Parathyroid adenoma (tissue), 2 donors: ENCODE measurements at regions not wholly inside any gene's neighbourhood (a gene's known extent, or its start where the extent isn't known, plus 50 kb on each side); places are given as distances from the start of the nearest gene placed in this dataset.

ENCODE experiments used
- H2AFZ ChIP-seq: fragments of 300-600 bp; sonication (generic); one replicate; pipeline ENCODE4 v1.7.0; 2017; ENCODE audit warnings: antibody characterized with exemption, mild to moderate bottlenecking
- H3K27ac ChIP-seq: fragments of 300-600 bp; sonication (generic); one replicate; pipeline ENCODE4 v1.7.0; 2017
- H3K27me3 ChIP-seq: fragments of 300-600 bp; sonication (generic); one replicate; pipeline ENCODE4 v1.7.0; 2017; ENCODE audit warnings: low read length; ENCODE audit not compliant: control insufficient read depth, insufficient read depth
- H3K36me3 ChIP-seq: fragments of 300-600 bp; sonication (generic); one replicate; pipeline ENCODE4 v1.7.0; 2017; ENCODE audit warnings: low read length; ENCODE audit not compliant: control insufficient read depth, insufficient read depth
- H3K4me1 ChIP-seq: fragments of 300-600 bp; sonication (generic); one replicate; pipeline ENCODE4 v1.7.0; 2017; ENCODE audit warnings: control low read depth
- H3K4me2 ChIP-seq: fragments of 300-600 bp; sonication (generic); one replicate; pipeline ENCODE4 v1.7.0; 2017; ENCODE audit warnings: low read length
- H3K4me3 ChIP-seq: fragments of 300-600 bp; sonication (generic); one replicate; pipeline ENCODE4 v1.7.0; 2017; ENCODE audit warnings: low read depth, low read length
- H3K79me2 ChIP-seq: fragments of 300-600 bp; sonication (generic); one replicate; pipeline ENCODE4 v1.7.0; 2017; ENCODE audit warnings: control low read depth
- H3K9ac ChIP-seq: fragments of 300-600 bp; sonication (generic); one replicate; pipeline ENCODE4 v1.7.0; 2017; ENCODE audit warnings: mild to moderate bottlenecking
- H3K9me3 ChIP-seq: fragments of 300-600 bp; sonication (generic); one replicate; pipeline ENCODE4 v1.7.0; 2017; ENCODE audit warnings: low read length; ENCODE audit not compliant: control insufficient read depth
- CTCF ChIP-seq: fragments of 300-600 bp; sonication (generic); IDR thresholded peaks from one replicate; pipeline ENCODE4 v1.7.0; 2017; ENCODE audit warnings: antibody characterized with exemption, mild to moderate bottlenecking
- donor health status: primary hyperparathyroidism.

- Histone ChIP-seq H3K36me3 (no peaks in the 10 kb centered on the region), H3K4me1 (no peaks in the 10 kb centered on the region), H3K4me2 (no peak overlapping the region), H3K9me3 (peaks cover 3% of the 10 kb centered on the region), H3K79me2 (no peaks in the 10 kb centered on the region), H2AFZ (no peak overlapping the region), H3K9ac (no peak overlapping the region), H3K27me3 (no peaks in the 10 kb centered on the region), H3K4me3 (no peak overlapping the region), H3K27ac (no peak overlapping the region)
- no peak for TF ChIP-seq CTCF
These were observed 66.9 kb upstream of the SLC25A13 start for GRCh38 chr7:96388620-96389383.

- Histone ChIP-seq H3K36me3 (no peaks in the 10 kb centered on the region), H3K9ac (no peak overlapping the region), H3K4me1 (no peaks in the 10 kb centered on the region), H3K4me2 (no peak overlapping the region), H3K79me2 (no peaks in the 10 kb centered on the region), H3K27me3 (no peaks in the 10 kb centered on the region), H2AFZ (no peak overlapping the region), H3K27ac (no peak overlapping the region), H3K9me3 (peaks cover 3% of the 10 kb centered on the region), H3K4me3 (no peak overlapping the region)
- TF ChIP-seq CTCF, result no peak
These were observed 66.3 kb upstream of the SLC25A13 start for GRCh38 chr7:96388166-96388565.

- H3K27me3 ChIP-seq, result no peaks in the 10 kb centered on the region
- no peaks in the 10 kb centered on the region for H3K36me3 ChIP-seq
- no peak for TF ChIP-seq CTCF
- no peaks in the 10 kb centered on the region for H3K9me3 ChIP-seq
- no peak overlapping the region for H2AFZ ChIP-seq
- no peak overlapping the region for H3K27ac ChIP-seq
- H3K9ac ChIP-seq, result no peak overlapping the region
- H3K4me1 ChIP-seq, result no peaks in the 10 kb centered on the region
- no peak overlapping the region for H3K4me2 ChIP-seq
- H3K4me3 ChIP-seq, result no peak overlapping the region
- H3K79me2 ChIP-seq, result no peaks in the 10 kb centered on the region
These were observed 58.2 kb upstream of the SLC25A13 start for GRCh38 chr7:96380111-96380512.

- Histone ChIP-seq H3K27ac (no peak overlapping the region), H3K9me3 (no peaks in the 10 kb centered on the region), H3K79me2 (no peaks in the 10 kb centered on the region), H3K36me3 (no peaks in the 10 kb centered on the region), H2AFZ (no peak overlapping the region), H3K4me3 (no peak overlapping the region), H3K9ac (no peak overlapping the region), H3K4me1 (no peaks in the 10 kb centered on the region), H3K27me3 (no peaks in the 10 kb centered on the region), H3K4me2 (no peak overlapping the region)
- no peak for TF ChIP-seq CTCF
These were observed 55.5 kb upstream of the SLC25A13 start for GRCh38 chr7:96377399-96377798.
